ENCODE measurements at regions not wholly inside any gene's neighbourhood (a gene's known extent, or its start where the extent isn't known, plus 50 kb on each side); places are given as distances from the start of the nearest gene placed in this dataset.

- H3K36me3 ChIP-seq (ENCODE audit: control insufficient read depth in 4 of 4, insufficient read depth in 3 of 4, low read depth in 1 of 4, low read length in 3 of 4), result no peaks in the 10 kb centered on the region
- 98% methylated on average over 3 of the region's 3 CpGs for WGBS
- no peaks in the 10 kb centered on the region for H3K4me1 ChIP-seq (ENCODE audit: control insufficient read depth in 4 of 4, insufficient read depth in 4 of 4, low read length in 3 of 4)
- no peak overlapping the region for H3K9ac ChIP-seq (ENCODE audit: low read depth in 1 of 2, low read length in 2 of 2)
- H3K4me3 ChIP-seq (ENCODE audit: low read depth in 1 of 3, low read length in 3 of 3), result no peak overlapping the region
- TF ChIP-seq EGR1 (IDR thresholded peaks at IDR 0.05; ENCODE audit: low read depth in 2 of 2) (no peak), RXRA (IDR thresholded peaks at IDR 0.05) (no peak), FOXA2 (IDR thresholded peaks at IDR 0.05) (no peak), HNF4A (conservative IDR thresholded peaks at IDR 0.05) (no peak), CTCF (IDR thresholded peaks at IDR 0.05; ENCODE audit: low read depth, low read length, missing input control) (no peak), FOXA1 (IDR thresholded peaks at IDR 0.05) (no peak), ATF3 (IDR thresholded peaks at IDR 0.05) (no peak)
- H3K27ac ChIP-seq (ENCODE audit: low read depth in 1 of 2, low read length in 2 of 2), result no peak overlapping the region
- no peaks in the 10 kb centered on the region for H3K27me3 ChIP-seq (ENCODE audit: control insufficient read depth in 4 of 4, insufficient read depth in 4 of 4, low read length in 3 of 4)
- no peak for DNase-seq (ENCODE audit: low spot score)
- no peaks in the 10 kb centered on the region for H3K9me3 ChIP-seq (ENCODE audit: control insufficient read depth in 4 of 4, low read length in 3 of 4)
Observed at GRCh38 chr1:222935239-222935900, 120.5 kb downstream of the DISP1 start.

GRCh38 chr1:222936042-222936441, 121.2 kb downstream of the DISP1 start:
- no peaks in the 10 kb centered on the region for H3K27me3 ChIP-seq (ENCODE audit: control insufficient read depth in 4 of 4, insufficient read depth in 4 of 4, low read length in 3 of 4)
- H3K4me3 ChIP-seq (ENCODE audit: low read depth in 1 of 3, low read length in 3 of 3), result no peak overlapping the region
- H3K4me1 ChIP-seq (ENCODE audit: control insufficient read depth in 4 of 4, insufficient read depth in 4 of 4, low read length in 3 of 4), result no peaks in the 10 kb centered on the region
- over 99% methylated on average over 2 of the region's 2 CpGs for WGBS
- H3K9ac ChIP-seq (ENCODE audit: low read depth in 1 of 2, low read length in 2 of 2), result no peak overlapping the region
- H3K36me3 ChIP-seq (ENCODE audit: control insufficient read depth in 4 of 4, insufficient read depth in 3 of 4, low read depth in 1 of 4, low read length in 3 of 4), result no peaks in the 10 kb centered on the region
- DNase-seq (ENCODE audit: low spot score), result no peak
- no peak for TF ChIP-seq ATF3 (IDR thresholded peaks at IDR 0.05)
- no peak for TF ChIP-seq HNF4A (conservative IDR thresholded peaks at IDR 0.05)
- TF ChIP-seq CTCF (IDR thresholded peaks at IDR 0.05; ENCODE audit: low read depth, low read length, missing input control), result no peak
- no peak for TF ChIP-seq RXRA (IDR thresholded peaks at IDR 0.05)
- no peak for TF ChIP-seq GABPA (IDR thresholded peaks at IDR 0.05 in 1 of 2, conservative IDR thresholded peaks at IDR 0.05 in 1 of 2)
- TF ChIP-seq ZBTB33 (IDR thresholded peaks at IDR 0.05), result no peak
- TF ChIP-seq MAX (IDR thresholded peaks at IDR 0.05), result no peak
- TF ChIP-seq HNF4G (IDR thresholded peaks at IDR 0.05), result no peak
- TF ChIP-seq FOXA2 (IDR thresholded peaks at IDR 0.05), result no peak
- no peak for TF ChIP-seq RAD21 (IDR thresholded peaks at IDR 0.05)
- no peak for TF ChIP-seq JUND (IDR thresholded peaks at IDR 0.05)
- TF ChIP-seq YY1 (IDR thresholded peaks at IDR 0.05), result no peak
- TF ChIP-seq SP1 (IDR thresholded peaks at IDR 0.05), result no peak
- H3K27ac ChIP-seq (ENCODE audit: low read depth in 1 of 2, low read length in 2 of 2), result no peak overlapping the region
- H3K9me3 ChIP-seq (ENCODE audit: control insufficient read depth in 4 of 4, low read length in 3 of 4), result no peaks in the 10 kb centered on the region
